Uterus (tissue), 3 donors: ENCODE measurements at regions not wholly inside any gene's neighbourhood (a gene's known extent, or its start where the extent isn't known, plus 50 kb on each side); places are given as distances from the start of the nearest gene placed in this dataset.
A peak's percentile ranks its signal among the peaks of the same experiment; 100 is the strongest.

Source experiments
- DNase-seq, 2 donors: peaks; one replicate each; pipeline ENCODE4 v3.0.0-alpha.2; 2019 to 2020
- H3K27ac ChIP-seq, 2 donors: fragments of 200-600 bp; sonication (generic); 1 replicate in 1 of 2; 2 replicates in 1 of 2; pipeline ENCODE4 v1.5.1; 2016 to 2018
- H3K27me3 ChIP-seq, 2 donors: fragments of 200-600 bp; sonication (generic); one replicate each; pipeline ENCODE4 v1.5.1; 2018 to 2019; ENCODE audit warnings: control low read depth in 1 of 2
- H3K36me3 ChIP-seq, 2 donors: fragments of 200-600 bp; sonication (generic); one replicate each; pipeline ENCODE4 v1.5.1; 2019; ENCODE audit warnings: control low read depth in 1 of 2
- H3K4me1 ChIP-seq, 2 donors: fragments of 200-600 bp; sonication (generic); one replicate each; pipeline ENCODE4 v1.5.1; 2018 to 2019; ENCODE audit warnings: control low read depth in 1 of 2
- H3K4me3 ChIP-seq, 2 donors: fragments of 200-600 bp; sonication (generic); 1 replicate in 1 of 2; 2 replicates in 1 of 2; pipeline ENCODE4 v1.5.1; 2018 to 2019; ENCODE audit warnings: mild to moderate bottlenecking in 1 of 2
- H3K9me3 ChIP-seq, 2 donors: fragments of 200-600 bp; sonication (generic); one replicate each; pipeline ENCODE4 v1.5.1; 2019; ENCODE audit warnings: control low read depth in 1 of 2
- POLR2A ChIP-seq, 2 donors: fragments of 450-650 bp; IDR thresholded peaks; one replicate each; pipeline ENCODE4 v1.6.1; 2016; ENCODE audit warnings: antibody characterized with exemption in 2 of 2, mild to moderate bottlenecking in 1 of 2, moderate library complexity in 1 of 2
- intact Hi-C: fragments of 100-400 bp; cut with DNase I; formaldehyde crosslinking; loops from one replicate; pipeline ENCODE4 v1.15.1; 2023; ENCODE audit warnings: low total_unique reads
- TF ChIP-seq, protein P1 (sequence below), 4 experiments: fragments of 200-600 bp in 2 of 4; fragments of 450-650 bp in 2 of 4; sonication (generic) in 2 of 4; IDR thresholded peaks; one replicate each; pipeline ENCODE4 v1.5.1; 2016 to 2019; ENCODE audit warnings: antibody characterized with exemption in 4 of 4, mild to moderate bottlenecking in 2 of 4, moderate library complexity in 1 of 4
- donor health status: DM: yes; HTN: yes; CAD: no.

DNA sequence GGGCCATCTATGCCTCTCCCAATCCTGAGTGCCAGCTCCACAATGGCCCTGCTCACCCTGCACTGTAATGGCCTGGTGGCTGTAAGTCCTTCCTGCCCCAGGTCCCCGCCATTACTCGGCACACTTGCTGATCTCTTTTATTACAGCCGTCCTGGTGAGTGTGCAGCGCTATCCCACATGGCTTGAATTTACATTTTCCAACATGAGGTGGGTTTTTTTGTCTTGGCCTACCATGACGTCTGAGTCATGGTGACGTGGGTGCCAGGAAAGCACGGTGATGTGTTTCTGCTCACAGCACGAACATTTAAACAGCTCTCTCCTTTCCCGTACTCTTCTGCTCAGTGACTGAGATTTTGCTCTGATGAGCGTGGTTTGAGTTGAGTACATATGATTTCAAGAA, 55.2 kb upstream of the FOXF1 start:
- no peak overlapping the region for H3K4me3 ChIP-seq
- TF ChIP-seq, protein P1, sequence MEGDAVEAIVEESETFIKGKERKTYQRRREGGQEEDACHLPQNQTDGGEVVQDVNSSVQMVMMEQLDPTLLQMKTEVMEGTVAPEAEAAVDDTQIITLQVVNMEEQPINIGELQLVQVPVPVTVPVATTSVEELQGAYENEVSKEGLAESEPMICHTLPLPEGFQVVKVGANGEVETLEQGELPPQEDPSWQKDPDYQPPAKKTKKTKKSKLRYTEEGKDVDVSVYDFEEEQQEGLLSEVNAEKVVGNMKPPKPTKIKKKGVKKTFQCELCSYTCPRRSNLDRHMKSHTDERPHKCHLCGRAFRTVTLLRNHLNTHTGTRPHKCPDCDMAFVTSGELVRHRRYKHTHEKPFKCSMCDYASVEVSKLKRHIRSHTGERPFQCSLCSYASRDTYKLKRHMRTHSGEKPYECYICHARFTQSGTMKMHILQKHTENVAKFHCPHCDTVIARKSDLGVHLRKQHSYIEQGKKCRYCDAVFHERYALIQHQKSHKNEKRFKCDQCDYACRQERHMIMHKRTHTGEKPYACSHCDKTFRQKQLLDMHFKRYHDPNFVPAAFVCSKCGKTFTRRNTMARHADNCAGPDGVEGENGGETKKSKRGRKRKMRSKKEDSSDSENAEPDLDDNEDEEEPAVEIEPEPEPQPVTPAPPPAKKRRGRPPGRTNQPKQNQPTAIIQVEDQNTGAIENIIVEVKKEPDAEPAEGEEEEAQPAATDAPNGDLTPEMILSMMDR (IDR thresholded peaks at IDR 0.05) = no peak
- no peak for TF ChIP-seq POLR2A (IDR thresholded peaks at IDR 0.05)
- peaks cover 0 to 4% of the 10 kb centered on the region in 2 donors for H3K27me3 ChIP-seq
- no peak for DNase-seq
- no peaks in the 10 kb centered on the region for H3K9me3 ChIP-seq
- no peak overlapping the region for H3K27ac ChIP-seq
- H3K4me1 ChIP-seq = no peaks in the 10 kb centered on the region
- H3K36me3 ChIP-seq = no peaks in the 10 kb centered on the region
- intact Hi-C loops = no loop called here

DNA sequence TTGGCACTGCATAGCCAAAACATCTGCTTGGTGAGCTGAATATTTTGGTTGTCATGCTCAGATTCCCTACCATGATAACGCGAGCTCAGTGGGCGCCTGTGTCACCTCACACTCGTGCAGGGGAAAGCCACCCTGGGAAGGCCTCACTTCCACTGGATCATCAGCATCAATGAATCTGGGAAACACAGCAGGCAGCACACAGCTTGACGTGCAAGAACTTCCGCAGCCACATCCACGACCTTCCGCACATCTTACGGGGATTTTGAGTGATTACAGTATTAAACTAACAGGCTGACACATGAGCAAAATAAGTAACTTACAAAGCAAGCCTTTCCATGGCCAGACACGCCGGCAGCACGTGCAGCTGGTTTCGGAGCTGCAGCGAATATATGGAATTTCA, 54.7 kb upstream of the FOXF1 start:
- Histone ChIP-seq H3K36me3 (no peaks in the 10 kb centered on the region), H3K4me1 (no peaks in the 10 kb centered on the region), H3K27me3 (peaks cover 0 to 5% of the 10 kb centered on the region in 2 donors), H3K4me3 (no peak overlapping the region), H3K27ac (no peak overlapping the region), H3K9me3 (no peaks in the 10 kb centered on the region)
- intact Hi-C loops = no loop called here
- DNase-seq = no peak
- TF ChIP-seq POLR2A (IDR thresholded peaks at IDR 0.05) = no peak
- TF ChIP-seq, protein P1 (IDR thresholded peaks at IDR 0.05) = no peak

DNA sequence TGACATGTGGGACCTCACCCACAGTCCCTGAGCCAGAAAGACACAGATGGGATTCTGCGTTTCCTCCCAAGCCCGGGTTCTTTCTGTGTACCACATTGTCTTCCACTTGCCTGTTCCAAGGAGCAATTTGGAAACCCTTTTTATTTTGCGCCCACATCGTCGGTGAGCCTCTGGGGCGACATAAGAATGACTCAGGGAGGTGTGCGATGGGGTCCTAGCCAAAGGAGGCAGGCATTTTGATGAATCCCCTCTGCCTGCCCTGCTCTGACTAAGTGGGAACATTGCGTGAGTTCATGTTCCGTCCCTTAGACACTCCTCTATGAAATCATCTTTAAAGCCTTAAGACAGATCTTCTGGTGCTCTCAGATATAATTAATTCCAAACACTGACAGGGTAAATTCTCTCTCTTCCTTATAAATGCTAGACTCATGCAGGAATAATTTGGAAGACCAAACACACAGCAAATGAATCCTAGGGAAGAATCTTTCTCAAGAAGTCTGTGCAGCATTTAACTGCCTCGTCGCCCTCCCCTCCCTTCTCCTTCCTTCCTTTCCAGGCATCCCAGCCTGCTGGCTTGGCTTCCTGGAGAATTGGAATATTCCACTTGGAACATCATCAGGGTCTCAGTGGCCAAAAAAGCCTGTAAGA, 52.7 kb upstream of the FOXF1 start:
- DNase-seq = peak in 1 of 2 donors; percentile 21
- H3K27ac ChIP-seq = no peak overlapping the region
- intact Hi-C loops = no loop called here
- H3K27me3 ChIP-seq = peaks cover 0 to 9% of the 10 kb centered on the region in 2 donors
- no peaks in the 10 kb centered on the region for H3K4me1 ChIP-seq
- H3K4me3 ChIP-seq = no peak overlapping the region
- TF ChIP-seq POLR2A (IDR thresholded peaks at IDR 0.05) = no peak
- TF ChIP-seq, protein P1 (IDR thresholded peaks at IDR 0.05) = no peak
- H3K36me3 ChIP-seq = no peaks in the 10 kb centered on the region
- no peaks in the 10 kb centered on the region for H3K9me3 ChIP-seq

DNA sequence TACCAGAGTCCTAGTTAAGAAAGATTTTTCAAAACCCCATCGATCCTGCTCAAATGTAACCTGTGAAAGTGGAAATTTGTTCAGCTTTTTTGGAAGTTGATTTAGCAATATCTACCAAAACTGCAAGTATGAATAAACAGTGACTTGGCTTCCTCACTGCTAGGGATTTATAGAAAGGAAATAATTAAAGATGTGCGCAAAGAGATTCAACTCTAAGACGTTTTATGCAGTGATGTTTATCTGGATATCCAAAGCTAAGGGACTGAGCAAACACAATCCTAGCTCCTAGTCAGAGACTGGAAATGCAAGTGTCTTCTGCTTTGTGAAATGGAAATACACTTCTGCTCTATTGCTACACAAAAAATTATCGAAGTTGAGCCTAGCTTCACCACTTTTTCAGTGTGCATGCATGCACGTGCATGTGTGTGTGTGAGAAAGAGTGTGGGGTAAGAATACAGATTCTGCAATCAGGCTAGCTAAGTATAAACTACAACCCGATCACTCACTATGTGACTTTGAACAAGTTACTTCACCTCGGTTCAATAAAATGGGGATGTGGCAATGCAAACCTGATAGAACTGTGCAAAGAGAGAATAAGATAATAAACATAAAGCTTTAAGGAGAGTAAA, 52.1 kb upstream of the FOXF1 start:
- Histone ChIP-seq H3K9me3 (no peaks in the 10 kb centered on the region), H3K27me3 (peaks cover 0 to 9% of the 10 kb centered on the region in 2 donors), H3K4me1 (no peaks in the 10 kb centered on the region), H3K36me3 (no peaks in the 10 kb centered on the region), H3K27ac (no peak overlapping the region), H3K4me3 (no peak overlapping the region)
- intact Hi-C loops = no loop called here
- DNase-seq = no peak
- TF ChIP-seq, protein P1 (IDR thresholded peaks at IDR 0.05) = no peak
- no peak for TF ChIP-seq POLR2A (IDR thresholded peaks at IDR 0.05)

DNA sequence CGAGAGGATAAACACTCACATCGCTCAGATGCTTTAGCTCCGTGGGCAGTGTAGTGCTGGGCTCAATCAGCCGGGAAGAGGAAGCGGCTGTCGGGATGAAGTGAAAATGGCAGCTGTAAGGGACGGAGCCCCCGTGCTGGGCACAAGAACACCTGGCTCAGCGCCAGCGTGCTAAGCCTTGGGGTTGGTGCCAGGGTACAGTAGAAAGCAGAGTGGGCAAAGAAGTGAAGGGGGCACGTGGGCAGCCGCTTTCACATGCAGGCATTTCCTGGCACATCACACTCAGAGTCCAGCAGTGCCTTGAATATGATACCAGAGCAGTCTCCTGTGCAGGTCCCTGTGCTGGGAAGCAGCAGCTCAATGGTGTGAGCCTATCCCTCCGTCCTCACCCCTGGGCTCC, 51.1 kb upstream of the FOXF1 start:
- Histone ChIP-seq H3K9me3 (no peaks in the 10 kb centered on the region), H3K36me3 (no peaks in the 10 kb centered on the region), H3K4me1 (no peaks in the 10 kb centered on the region), H3K4me3 (no peak overlapping the region), H3K27ac (no peak overlapping the region), H3K27me3 (peaks cover 0 to 9% of the 10 kb centered on the region in 2 donors)
- intact Hi-C loops = no loop called here
- TF ChIP-seq, protein P1 (IDR thresholded peaks at IDR 0.05) = no peak
- TF ChIP-seq POLR2A (IDR thresholded peaks at IDR 0.05) = no peak
- DNase-seq = no peak
